Testis (tissue), 2 donors: ENCODE measurements at regions not wholly inside any gene's neighbourhood (a gene's known extent, or its start where the extent isn't known, plus 50 kb on each side); places are given as distances from the start of the nearest gene placed in this dataset.

Experiments used
- CTCF ChIP-seq, 3 experiments: fragments of 450-650 bp in 2 of 3; fragments of 200-600 bp in 1 of 3; sonication (generic) in 1 of 3; IDR thresholded peaks; one replicate each; pipeline ENCODE4 v1.5.1; 2016 to 2019; ENCODE audit warnings: antibody characterized with exemption in 3 of 3, mild to moderate bottlenecking in 2 of 3, moderate library complexity in 1 of 3
- POLR2A ChIP-seq: fragments of 450-650 bp; IDR thresholded peaks from one replicate; pipeline ENCODE4 v1.6.1; 2017; ENCODE audit warnings: antibody characterized with exemption, mild to moderate bottlenecking, moderate library complexity

DNA sequence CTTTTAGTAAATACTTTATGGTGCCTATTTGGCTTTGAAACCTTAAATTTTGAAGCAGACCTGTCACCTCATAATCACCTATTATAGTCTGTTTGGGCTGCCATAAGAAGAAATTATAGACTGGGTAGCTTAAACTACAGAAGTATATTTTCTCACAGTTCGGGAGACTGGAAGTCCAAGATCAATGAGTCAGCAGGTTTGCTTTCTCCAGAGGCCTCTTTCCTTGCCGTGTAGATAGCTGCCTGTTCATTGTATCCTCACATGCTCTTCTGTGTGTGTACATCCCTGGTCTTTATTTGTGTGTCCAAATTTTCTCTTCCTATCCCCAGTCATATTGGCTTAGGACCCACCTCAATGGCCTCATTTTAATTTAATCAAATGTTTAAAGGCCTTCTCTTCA, 518.2 kb downstream of the ADGRL2 start:
- TF ChIP-seq CTCF (IDR thresholded peaks at IDR 0.05) (no peak), POLR2A (no peak)
